ENCODE measurements at regions not wholly inside any gene's neighbourhood (a gene's known extent, or its start where the extent isn't known, plus 50 kb on each side); places are given as distances from the start of the nearest gene placed in this dataset.

GRCh38 chr13:80469105-80469852 is 128.4 kb upstream of the SPRY2 start:
- no peak for FAIRE-seq

- no peak for FAIRE-seq
Observed at GRCh38 chr13:80465321-80465720, 124.4 kb upstream of the SPRY2 start.

GRCh38 chr13:80463673-80464352 is 122.9 kb upstream of the SPRY2 start:
- FAIRE-seq: no peak

- FAIRE-seq: no peak
Observed at GRCh38 chr13:80462567-80462966, 121.6 kb upstream of the SPRY2 start.

GRCh38 chr13:80462037-80462436 is 121.1 kb upstream of the SPRY2 start:
- FAIRE-seq: no peak

GRCh38 chr13:80458543-80458942 is 117.6 kb upstream of the SPRY2 start:
- FAIRE-seq: no peak

GRCh38 chr13:80454245-80454644 is 113.3 kb upstream of the SPRY2 start:
- no peak for FAIRE-seq

- no peak for FAIRE-seq
Observed at GRCh38 chr13:80452279-80452678, 111.4 kb upstream of the SPRY2 start.

- FAIRE-seq: no peak
Observed at GRCh38 chr13:80451641-80452040, 110.7 kb upstream of the SPRY2 start.

GRCh38 chr13:80450386-80450785 is 109.5 kb upstream of the SPRY2 start:
- no peak for FAIRE-seq

GRCh38 chr13:80448725-80449124 is 107.8 kb upstream of the SPRY2 start:
- no peak for FAIRE-seq

- no peak for FAIRE-seq
Observed at GRCh38 chr13:80447747-80448146, 106.8 kb upstream of the SPRY2 start.

- FAIRE-seq: no peak
Observed at GRCh38 chr13:80444240-80445015, 103.5 kb upstream of the SPRY2 start.

GRCh38 chr13:80442609-80443008 is 101.7 kb upstream of the SPRY2 start:
- no peak for FAIRE-seq

- no peak for FAIRE-seq
Observed at GRCh38 chr13:80441968-80442367, 101.0 kb upstream of the SPRY2 start.

GRCh38 chr13:80438521-80438920 is 97.6 kb upstream of the SPRY2 start:
- FAIRE-seq: no peak

- peak; percentile 21 for FAIRE-seq
Observed at GRCh38 chr13:80437231-80437630, 96.3 kb upstream of the SPRY2 start.

GRCh38 chr13:80436571-80437169 is 95.7 kb upstream of the SPRY2 start:
- FAIRE-seq: no peak

GRCh38 chr13:80430561-80430960 is 89.6 kb upstream of the SPRY2 start:
- FAIRE-seq: no peak

- no peak for FAIRE-seq
Observed at GRCh38 chr13:80428349-80429096, 87.6 kb upstream of the SPRY2 start.

GRCh38 chr13:80419416-80419815 is 78.5 kb upstream of the SPRY2 start:
- no peak for FAIRE-seq

GRCh38 chr13:80413611-80414010 is 72.7 kb upstream of the SPRY2 start:
- FAIRE-seq: no peak

- no peak for FAIRE-seq
Observed at GRCh38 chr13:80408270-80408669, 67.3 kb upstream of the SPRY2 start.
